ENCODE measurements at regions not wholly inside any gene's neighbourhood (a gene's known extent, or its start where the extent isn't known, plus 50 kb on each side); places are given as distances from the start of the nearest gene placed in this dataset.

DNA sequence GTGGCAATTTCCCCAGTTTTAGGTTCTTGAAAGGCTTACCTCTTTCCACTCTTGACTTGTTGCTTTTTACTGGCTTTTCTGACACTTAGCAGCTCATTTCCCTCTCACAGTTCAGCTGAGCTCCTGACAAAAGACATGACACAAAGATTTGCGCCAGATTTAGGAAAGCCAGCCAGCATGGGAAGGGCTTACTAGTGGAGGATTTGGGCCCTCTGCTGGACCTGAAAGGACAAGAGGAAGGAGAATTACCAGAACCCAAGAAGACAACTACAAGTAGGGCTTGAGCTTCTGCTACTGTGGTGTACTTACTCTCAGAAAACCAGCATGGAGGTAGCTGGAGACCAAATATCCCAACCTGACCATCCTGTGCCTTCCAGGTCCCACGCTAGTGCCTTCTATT lies 784.5 kb downstream of the BRINP3 start:
- DNase-seq = no peak
- intact Hi-C loops (cut with DNase I; ENCODE audit: low total_unique reads) = no loop called here
- H3K4me3 ChIP-seq = no peak overlapping the region
- TF ChIP-seq POLR2A (IDR thresholded peaks at IDR 0.05) (no peak), POLR2AphosphoS5 (IDR thresholded peaks at IDR 0.05) (no peak)
- TF ChIP-seq, protein P1, sequence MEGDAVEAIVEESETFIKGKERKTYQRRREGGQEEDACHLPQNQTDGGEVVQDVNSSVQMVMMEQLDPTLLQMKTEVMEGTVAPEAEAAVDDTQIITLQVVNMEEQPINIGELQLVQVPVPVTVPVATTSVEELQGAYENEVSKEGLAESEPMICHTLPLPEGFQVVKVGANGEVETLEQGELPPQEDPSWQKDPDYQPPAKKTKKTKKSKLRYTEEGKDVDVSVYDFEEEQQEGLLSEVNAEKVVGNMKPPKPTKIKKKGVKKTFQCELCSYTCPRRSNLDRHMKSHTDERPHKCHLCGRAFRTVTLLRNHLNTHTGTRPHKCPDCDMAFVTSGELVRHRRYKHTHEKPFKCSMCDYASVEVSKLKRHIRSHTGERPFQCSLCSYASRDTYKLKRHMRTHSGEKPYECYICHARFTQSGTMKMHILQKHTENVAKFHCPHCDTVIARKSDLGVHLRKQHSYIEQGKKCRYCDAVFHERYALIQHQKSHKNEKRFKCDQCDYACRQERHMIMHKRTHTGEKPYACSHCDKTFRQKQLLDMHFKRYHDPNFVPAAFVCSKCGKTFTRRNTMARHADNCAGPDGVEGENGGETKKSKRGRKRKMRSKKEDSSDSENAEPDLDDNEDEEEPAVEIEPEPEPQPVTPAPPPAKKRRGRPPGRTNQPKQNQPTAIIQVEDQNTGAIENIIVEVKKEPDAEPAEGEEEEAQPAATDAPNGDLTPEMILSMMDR (IDR thresholded peaks at IDR 0.05 in 8 of 11, conservative IDR thresholded peaks at IDR 0.05 in 3 of 11) = no peak
- no peak overlapping the region for H3K27ac ChIP-seq
- 79 to 92% (median 83%) methylated on average over 2 of the region's 2 CpGs for WGBS, 5 donors
- no peaks in the 10 kb centered on the region for H3K4me1 ChIP-seq
- no peaks in the 10 kb centered on the region for H3K36me3 ChIP-seq
- H3K9me3 ChIP-seq = peaks cover 0 to 49% (median 11%) of the 10 kb centered on the region in 8 donors
- no peaks in the 10 kb centered on the region for H3K27me3 ChIP-seq (replicated peaks in 1 of 7)

DNA sequence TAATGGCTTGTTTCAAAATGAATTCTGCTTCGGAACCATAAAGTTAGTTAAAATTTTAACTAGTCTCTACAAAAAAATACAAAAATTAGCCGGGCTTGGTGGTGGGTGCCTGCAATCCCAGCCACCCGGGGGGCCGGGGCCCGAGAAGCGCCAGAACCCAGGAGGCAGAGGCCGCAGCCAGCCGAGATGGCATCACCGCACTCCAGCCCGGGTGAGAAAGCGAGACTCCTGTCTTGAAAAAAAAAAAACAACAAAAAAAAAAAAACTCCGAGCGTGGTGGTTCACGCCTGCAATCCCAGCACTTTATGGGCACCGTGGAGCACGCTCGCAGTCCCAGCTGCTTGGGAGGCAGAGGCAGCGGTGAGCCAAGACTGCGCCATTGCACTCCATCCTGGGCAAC lies 781.4 kb downstream of the BRINP3 start:
- Histone ChIP-seq H3K36me3 (no peaks in the 10 kb centered on the region), H3K27me3 (replicated peaks in 1 of 7) (no peaks in the 10 kb centered on the region), H3K9me3 (peaks cover 0 to 45% (median 11%) of the 10 kb centered on the region in 8 donors), H3K4me1 (no peaks in the 10 kb centered on the region), H3K4me3 (no peak overlapping the region), H3K27ac (no peak overlapping the region)
- intact Hi-C loops (cut with DNase I; ENCODE audit: low total_unique reads) = no loop called here
- TF ChIP-seq POLR2AphosphoS5 (IDR thresholded peaks at IDR 0.05) (no peak), POLR2A (IDR thresholded peaks at IDR 0.05) (no peak)
- TF ChIP-seq, protein P1 (IDR thresholded peaks at IDR 0.05 in 8 of 11, conservative IDR thresholded peaks at IDR 0.05 in 3 of 11) = no peak
- WGBS, 5 donors = 93 to 98% (median 95%) methylated on average over 17 to 19 of the region's 19 CpGs
- no peak for DNase-seq

DNA sequence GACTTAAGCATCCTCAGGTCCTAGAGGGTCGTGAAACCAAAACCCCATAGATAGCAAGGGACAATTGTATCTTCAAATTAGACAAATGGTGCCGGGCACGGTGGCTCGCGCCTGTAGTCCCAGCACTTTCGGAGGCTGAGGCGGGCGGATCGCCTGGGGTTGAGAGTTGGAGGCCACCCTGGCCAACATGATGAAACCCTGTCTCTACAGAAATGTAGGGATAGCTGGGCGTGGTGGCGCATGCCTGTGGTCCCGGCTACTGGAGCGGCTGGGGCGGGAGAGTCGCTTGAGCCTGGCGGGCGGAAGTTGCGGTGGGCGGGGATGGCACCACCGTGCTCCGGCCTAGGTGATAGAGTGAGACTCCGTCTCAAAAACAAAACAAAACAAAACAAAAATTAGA lies 780.6 kb downstream of the BRINP3 start:
- no peaks in the 10 kb centered on the region for H3K27me3 ChIP-seq (replicated peaks in 1 of 7)
- H3K36me3 ChIP-seq = no peaks in the 10 kb centered on the region
- TF ChIP-seq POLR2AphosphoS5 (IDR thresholded peaks at IDR 0.05) = no peak
- no peak for TF ChIP-seq POLR2A (IDR thresholded peaks at IDR 0.05)
- TF ChIP-seq, protein P1 (IDR thresholded peaks at IDR 0.05 in 8 of 11, conservative IDR thresholded peaks at IDR 0.05 in 3 of 11) = no peak
- intact Hi-C loops (cut with DNase I; ENCODE audit: low total_unique reads) = no loop called here
- H3K4me3 ChIP-seq = no peak overlapping the region
- H3K9me3 ChIP-seq = peaks cover 0 to 41% (median 11%) of the 10 kb centered on the region in 8 donors
- no peaks in the 10 kb centered on the region for H3K4me1 ChIP-seq
- DNase-seq = no peak
- no peak overlapping the region for H3K27ac ChIP-seq
- WGBS, 5 donors = 94 to 98% (median 95%) methylated on average over 22 of the region's 22 CpGs

DNA sequence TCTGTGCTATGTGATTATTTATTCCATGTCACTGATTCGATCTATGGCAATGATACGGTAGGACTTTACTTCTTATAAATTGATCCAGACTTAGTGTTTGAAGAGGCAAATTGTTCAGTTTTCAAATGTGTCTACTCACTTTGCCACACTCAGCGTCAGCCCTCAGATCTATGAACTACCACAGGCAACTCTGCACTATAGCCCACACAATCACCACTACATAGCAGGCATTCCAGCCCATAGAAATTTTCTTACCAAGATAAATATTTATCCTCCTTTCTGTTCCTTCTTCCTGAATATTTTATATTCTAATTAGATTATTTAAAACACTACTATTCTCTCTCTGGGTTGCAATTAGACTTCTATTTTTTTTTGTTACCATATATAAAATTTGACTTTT lies 776.1 kb downstream of the BRINP3 start:
- intact Hi-C loops (cut with DNase I; ENCODE audit: low total_unique reads) = no loop called here
- TF ChIP-seq POLR2A (IDR thresholded peaks at IDR 0.05) = no peak
- TF ChIP-seq, protein P1 (IDR thresholded peaks at IDR 0.05 in 8 of 11, conservative IDR thresholded peaks at IDR 0.05 in 3 of 11) = no peak
- TF ChIP-seq POLR2AphosphoS5 (IDR thresholded peaks at IDR 0.05) = no peak
- Histone ChIP-seq H3K36me3 (no peaks in the 10 kb centered on the region), H3K4me1 (no peaks in the 10 kb centered on the region), H3K4me3 (no peak overlapping the region), H3K27me3 (replicated peaks in 1 of 7) (no peaks in the 10 kb centered on the region), H3K9me3 (peaks cover 0 to 11% (median 3%) of the 10 kb centered on the region in 8 donors), H3K27ac (no peak overlapping the region)
- 81 to 95% (median 87%) methylated on average over 3 of the region's 3 CpGs for WGBS, 5 donors
- no peak for DNase-seq
